H1 (cell line): ENCODE measurements at regions not wholly inside any gene's neighbourhood (a gene's known extent, or its start where the extent isn't known, plus 50 kb on each side); places are given as distances from the start of the nearest gene placed in this dataset.

Experiments used
- CTCF ChIP-seq, 3 experiments: IDR thresholded peaks; 1 replicate in 2 of 3; 2 replicates in 1 of 3; pipeline versions ENCODE4 v1.5.1 to v1.6.1; 2011; ENCODE audit warnings: low read length in 3 of 3, mild to moderate bottlenecking in 3 of 3, inconsistent platforms in 2 of 3, low read depth in 1 of 3, moderate library complexity in 1 of 3; ENCODE audit not compliant: insufficient read depth in 1 of 3; ENCODE audit errors: control extremely low read depth in 1 of 3
- POLR2A ChIP-seq, 2 experiments: IDR thresholded peaks; 1 replicate in 1 of 2; 2 replicates in 1 of 2; pipeline ENCODE4 v1.6.1; 2011; ENCODE audit warnings: low read depth in 2 of 2, low read length in 2 of 2, mild to moderate bottlenecking in 2 of 2; ENCODE audit errors: control extremely low read depth in 1 of 2
- YY1 ChIP-seq: IDR thresholded peaks from 2 replicates; pipeline ENCODE4 v1.6.1; 2011; ENCODE audit warnings: low read depth, mild to moderate bottlenecking, low read length

GRCh38 chr1:147050654-147051053, 112.5 kb downstream of the NBPF12 start:
- TF ChIP-seq CTCF (IDR thresholded peaks at IDR 0.05; ENCODE audit: control extremely low read depth in 1 of 3, insufficient read depth in 1 of 3, low read depth in 1 of 3, low read length in 3 of 3) (no peak), POLR2A (IDR thresholded peaks at IDR 0.05; ENCODE audit: control extremely low read depth in 1 of 2, low read depth in 2 of 2, low read length in 2 of 2) (no peak), YY1 (no peak)
